Cerebellar cortex (tissue), 1 donor: ENCODE measurements at regions not wholly inside any gene's neighbourhood (a gene's known extent, or its start where the extent isn't known, plus 50 kb on each side); places are given as distances from the start of the nearest gene placed in this dataset.
A peak's percentile ranks its signal among the peaks of the same experiment; 100 is the strongest.

Experiments
- DNase-seq: peaks from one replicate; pipeline ENCODE4 v3.0.0-alpha.2; 2015; ENCODE audit warnings: low spot score

DNA sequence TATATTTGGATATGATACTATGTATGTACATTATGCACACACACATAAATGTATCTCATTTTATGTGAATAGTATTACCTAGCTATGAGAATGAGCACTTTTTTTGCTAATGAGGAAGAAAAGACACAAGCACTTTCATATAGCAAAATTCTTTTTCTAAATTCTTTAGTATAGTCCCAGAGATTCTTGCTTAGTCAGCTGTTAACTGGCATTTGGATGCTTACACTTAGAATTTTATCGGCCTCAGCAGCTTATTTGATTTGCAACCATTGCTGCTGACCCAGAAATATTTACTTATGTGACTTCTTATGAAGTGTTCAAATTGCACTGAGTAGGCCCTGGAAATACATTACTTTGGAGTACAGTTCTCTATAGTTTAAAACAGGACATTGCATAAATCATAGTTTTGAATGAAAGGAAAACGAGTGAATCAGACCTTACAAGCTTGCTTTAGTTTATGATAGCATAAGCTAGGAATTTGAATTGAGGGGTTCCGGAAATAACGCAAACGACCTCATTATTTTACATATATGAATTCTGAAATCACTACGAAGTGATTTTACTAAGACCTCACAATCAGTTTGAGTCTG lies 653.9 kb upstream of the NEGR1 start:
- no peak for DNase-seq

DNA sequence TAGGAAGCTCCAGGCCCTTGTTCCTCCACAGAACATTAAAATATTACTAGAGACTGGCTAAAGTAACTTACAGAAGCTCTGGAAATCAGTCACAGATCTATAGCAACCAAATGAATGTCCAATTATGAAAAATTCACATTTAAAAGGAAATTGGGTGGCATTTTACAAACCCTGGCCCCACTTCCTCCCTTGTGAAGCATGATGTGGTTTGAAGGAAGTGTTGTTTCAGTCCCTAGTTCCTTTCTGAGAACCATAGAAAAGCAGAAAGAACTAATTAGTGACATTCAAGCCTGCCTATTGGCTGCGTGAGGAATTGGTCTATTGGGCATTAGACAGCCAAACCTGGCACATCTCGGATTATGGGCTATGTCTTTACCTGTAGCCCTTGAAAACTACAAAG lies 649.7 kb upstream of the NEGR1 start:
- DNase-seq = no peak

DNA sequence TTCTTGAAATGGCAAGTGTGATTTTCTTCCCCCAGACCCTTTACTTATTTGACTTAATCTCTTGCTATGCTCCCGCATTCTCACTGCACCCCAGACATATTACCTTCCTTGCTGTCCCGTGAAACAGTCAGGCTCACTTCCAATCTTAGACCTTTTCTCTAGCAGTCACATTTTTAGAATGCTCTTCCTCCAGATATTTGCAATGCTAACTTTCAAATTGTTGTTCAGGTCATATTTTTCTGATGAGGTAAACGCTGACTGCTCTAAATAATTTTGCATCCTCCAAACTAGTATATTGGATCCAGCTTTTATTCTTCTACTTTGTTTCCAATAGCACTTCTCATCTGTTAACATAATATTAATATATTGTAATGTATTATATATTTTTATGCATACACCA lies 648.2 kb upstream of the NEGR1 start:
- no peak for DNase-seq

DNA sequence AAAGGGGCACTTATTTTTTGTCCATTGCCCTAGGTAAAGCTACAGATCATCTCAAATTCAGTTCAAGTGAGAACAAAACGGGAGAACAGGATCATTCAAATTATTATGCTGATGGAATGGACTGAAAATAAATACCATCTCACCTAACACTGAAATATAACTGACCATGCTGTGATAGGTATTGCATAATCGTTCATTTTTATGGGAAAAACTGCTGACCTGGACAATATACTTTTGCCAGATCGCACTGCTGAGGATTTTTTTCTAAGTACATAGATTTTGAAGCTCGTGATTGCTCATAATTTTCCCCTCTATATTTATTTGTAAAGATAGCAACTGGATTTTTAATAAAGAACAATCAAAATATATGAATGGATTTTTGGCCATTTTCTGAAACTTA lies 636.6 kb upstream of the NEGR1 start:
- DNase-seq = no peak

DNA sequence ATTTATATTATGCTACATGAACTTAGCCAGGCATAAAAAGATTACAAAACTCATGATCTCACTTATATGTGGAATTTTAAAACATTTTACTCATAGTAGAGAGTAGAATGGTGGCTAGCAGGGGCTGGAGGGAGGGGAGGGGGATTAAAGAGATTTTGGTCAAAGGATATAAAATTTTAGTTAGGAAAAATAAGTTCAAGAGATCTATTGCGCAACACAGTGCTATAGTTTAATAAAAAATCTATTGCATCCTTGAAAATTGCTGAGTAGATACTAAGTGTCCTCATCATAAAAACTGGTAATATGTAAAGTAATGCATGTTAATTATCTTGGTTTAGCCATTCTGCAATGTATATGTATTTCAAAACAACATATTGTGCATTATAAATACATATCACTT lies 635.6 kb upstream of the NEGR1 start:
- DNase-seq = no peak

DNA sequence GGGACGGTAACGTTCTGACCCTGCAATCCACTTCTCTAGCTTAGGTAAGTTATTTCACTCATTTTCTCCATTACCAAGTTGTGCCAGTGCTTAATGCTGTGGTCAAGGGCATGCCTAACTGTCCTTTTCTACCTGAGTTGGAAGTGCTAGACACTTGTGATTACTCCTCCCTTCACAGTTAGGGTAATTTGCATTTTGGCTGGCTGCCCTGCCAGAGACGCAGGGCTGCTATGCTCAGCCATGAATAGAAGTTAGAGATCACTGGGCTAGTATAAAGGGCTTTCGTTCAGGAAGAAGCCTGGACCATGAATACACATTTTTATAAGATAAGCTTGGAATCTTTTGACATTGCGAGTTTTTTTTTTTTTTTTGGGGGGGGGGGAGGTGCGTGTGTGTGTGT lies 633.2 kb upstream of the NEGR1 start:
- DNase-seq = no peak

DNA sequence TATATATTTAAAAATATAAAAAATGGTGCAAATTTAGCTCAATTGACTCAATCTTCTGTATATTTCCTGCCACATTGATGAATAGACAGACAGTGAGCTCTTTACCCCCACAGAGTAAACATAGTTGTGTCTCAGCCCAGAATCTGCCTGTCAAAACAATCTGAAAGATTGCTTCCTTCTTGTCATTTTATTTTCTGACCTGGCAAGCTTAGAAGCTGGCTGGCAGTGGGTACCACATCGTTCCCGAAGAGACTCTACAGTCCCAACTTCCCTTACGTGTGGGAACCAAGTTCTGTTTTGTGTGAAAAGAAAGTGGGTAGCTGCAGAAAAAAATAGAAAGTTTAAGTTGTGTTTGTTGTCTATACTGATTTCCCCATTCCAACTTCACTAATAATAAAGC lies 629.3 kb upstream of the NEGR1 start:
- DNase-seq = no peak

DNA sequence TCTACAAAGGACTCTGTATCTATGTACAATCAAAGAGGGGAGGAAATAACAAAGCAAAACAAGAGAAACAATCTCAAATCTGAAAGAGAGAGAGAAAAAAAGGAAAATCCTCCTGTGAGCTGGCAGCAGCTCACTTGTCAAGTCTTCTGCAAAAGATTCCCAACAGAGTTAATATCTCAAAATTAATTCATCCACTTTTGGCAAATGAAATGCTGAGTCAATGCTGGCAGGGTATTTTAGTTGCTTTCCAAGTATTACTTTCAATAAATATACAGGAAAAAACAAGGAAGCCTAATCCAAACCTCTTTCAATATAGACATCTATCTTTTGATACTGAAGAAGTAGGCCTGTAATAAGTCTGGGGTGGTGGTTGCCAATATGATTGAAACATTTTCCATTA lies 613.9 kb upstream of the NEGR1 start:
- peak; percentile 6 for DNase-seq

DNA sequence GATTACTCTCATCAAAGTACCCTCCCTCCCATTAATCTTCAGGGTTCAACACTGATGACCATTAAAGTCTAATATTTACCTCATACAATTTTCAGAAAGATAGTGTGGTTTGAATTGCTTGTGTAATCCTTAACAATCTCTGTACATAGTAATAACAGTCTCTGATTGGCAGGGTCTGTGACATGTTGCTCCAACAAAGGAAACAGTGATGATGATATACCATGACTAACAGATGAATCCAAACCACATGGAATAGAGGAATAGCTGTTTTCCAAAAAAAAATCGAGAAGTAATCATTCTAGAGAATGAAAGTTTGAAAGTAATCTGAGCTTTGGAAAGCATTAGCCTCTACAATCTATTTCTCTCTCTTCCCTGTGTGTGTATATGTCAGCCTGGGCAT lies 610.1 kb upstream of the NEGR1 start:
- no peak for DNase-seq

DNA sequence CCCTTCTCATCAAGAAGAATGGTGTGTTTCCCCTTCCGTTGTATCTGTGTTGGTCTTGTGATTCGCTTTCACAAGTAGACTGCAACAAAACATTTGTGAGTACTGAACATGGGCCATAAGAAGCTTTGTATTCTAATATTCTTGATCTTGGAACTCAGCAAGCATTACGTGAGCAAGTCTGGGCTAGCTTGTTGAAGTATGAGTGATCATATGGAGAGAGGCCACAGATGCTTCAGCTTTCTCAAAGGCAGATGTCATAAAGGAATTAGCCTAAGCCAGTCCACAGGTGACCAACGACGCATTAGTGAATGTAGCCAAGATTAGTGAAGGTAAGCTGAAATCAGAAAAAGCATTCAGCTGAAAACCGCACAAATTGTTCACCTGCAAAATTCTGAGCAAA lies 609.6 kb upstream of the NEGR1 start:
- DNase-seq = no peak

DNA sequence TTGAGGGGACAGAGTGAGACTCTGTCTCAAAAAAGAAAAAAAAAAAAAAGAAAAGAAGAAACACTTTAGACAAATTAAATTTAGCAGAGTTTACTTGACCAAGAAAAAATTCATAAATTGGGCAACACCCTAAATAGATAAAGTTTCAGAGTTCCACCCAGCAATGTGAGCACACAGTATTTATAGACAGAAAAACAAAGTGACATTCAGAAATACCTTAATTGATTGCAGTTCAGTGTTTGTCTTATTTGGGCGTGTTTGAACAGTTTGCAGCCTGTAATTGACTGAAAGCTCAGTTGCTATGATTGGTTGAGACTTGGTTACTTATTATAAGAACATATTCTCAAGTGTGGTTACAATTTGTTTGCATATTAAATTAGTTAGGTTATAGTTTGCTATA lies 603.5 kb upstream of the NEGR1 start:
- no peak for DNase-seq

DNA sequence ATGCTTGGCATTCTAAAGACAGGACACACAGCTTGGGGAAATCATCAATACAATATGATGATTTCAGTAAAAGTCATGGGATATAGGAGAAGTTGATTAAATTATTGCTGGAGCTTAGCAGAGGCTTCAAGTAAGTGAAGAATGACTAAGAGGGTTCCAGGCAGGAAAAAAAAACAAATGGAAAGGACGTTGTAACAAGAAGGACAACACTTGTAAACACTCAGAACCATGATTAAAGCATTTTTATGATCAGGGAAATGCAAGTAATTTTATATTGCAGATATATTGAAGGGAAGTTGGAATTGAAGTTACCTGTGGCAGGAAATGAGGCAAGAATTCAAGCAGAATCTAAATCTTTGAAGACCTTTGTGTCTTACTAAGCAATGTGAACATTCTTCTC lies 602.7 kb upstream of the NEGR1 start:
- DNase-seq = no peak

DNA sequence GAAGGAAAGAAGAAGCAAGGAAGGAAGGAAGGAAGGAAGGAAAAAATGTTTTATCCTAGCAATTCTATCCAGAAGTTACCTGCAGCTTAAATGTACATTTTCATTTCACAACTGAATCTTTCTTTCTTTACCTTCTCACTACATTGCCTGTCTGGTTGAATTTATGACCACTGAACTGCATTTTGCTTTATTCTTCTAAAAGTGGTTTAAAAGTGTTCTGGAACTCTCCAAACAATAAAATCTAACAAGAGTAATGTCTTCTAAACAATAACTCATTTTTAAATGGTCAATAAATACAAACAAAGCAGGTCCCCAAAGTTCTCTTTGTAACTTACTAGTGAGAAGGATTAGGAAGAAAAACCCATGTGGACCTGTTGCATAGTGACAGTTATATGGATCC lies 587.5 kb upstream of the NEGR1 start:
- no peak for DNase-seq

DNA sequence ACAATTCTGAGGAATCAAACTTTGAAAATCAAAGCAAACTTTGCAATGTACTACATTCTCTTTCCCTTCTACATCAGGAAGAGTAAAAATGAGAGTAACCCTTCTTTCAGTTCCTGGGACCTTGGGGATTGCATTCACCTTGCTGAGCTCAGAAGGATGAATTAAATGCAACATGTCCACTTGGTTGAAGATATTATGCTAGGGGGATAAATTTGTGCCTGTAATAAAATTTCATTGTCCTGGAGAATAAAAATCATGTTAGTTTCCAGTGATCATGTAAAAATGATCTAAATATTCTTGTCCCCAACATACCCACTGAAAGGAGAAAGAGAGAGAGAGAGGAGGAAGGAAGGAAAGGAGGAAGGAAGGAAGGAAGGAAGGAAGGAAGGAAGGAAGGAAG lies 587.1 kb upstream of the NEGR1 start:
- DNase-seq = no peak

DNA sequence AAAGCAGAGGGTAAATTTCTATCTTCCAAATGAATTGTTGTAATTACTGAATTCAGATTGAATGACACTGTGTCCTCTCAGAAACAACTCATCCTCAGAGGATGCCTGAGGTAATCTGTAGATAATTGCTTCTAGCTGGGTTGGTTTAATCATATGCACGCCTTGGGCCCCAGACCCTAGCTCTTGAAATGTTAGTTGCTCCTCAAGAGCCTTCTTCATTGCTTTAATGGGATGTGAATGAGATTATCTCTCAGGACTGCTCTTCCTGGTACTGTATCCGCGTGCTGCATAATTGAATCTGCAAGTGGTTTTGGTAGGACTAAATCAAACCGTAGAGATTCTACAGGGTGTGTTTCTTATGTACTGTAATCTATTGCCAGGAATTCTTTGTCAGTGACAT lies 569.3 kb upstream of the NEGR1 start:
- no peak for DNase-seq

DNA sequence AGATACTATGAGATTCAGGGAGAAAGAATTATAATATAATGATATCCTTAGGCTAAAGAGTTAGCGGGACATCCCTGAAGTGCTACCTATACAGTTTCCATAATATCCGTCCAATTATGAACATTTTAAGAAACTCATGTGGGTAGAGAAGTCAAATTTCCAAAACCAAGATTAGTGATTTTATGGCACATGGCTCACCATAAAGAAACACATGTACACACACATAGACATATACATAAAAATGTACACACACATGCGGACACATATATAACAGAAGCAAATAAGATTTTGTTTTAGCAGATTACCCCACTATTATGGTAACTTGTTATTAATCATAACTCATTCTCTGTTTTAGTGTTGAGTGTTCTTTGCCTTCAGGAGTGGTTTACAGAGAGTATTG lies 566.7 kb upstream of the NEGR1 start:
- no peak for DNase-seq

DNA sequence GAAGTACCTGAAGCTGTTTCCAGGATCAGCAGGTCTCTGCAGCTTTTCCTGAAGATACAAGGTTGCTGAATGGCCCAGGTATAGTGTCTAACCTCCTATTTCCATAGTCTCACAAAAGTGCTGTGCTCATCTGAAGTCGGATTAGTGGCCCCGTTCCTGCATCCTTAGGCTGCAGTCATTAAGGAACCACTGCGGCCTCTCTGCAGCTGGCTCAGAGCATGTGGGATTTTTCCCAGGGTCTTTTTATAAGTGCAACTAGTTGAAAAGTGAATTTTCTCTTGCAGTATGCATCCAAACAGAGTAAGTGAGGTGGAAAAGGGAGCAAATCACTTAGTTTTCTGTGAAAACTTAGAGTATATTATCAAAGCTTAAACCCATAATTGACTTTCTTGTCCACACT lies 565.3 kb upstream of the NEGR1 start:
- no peak for DNase-seq

DNA sequence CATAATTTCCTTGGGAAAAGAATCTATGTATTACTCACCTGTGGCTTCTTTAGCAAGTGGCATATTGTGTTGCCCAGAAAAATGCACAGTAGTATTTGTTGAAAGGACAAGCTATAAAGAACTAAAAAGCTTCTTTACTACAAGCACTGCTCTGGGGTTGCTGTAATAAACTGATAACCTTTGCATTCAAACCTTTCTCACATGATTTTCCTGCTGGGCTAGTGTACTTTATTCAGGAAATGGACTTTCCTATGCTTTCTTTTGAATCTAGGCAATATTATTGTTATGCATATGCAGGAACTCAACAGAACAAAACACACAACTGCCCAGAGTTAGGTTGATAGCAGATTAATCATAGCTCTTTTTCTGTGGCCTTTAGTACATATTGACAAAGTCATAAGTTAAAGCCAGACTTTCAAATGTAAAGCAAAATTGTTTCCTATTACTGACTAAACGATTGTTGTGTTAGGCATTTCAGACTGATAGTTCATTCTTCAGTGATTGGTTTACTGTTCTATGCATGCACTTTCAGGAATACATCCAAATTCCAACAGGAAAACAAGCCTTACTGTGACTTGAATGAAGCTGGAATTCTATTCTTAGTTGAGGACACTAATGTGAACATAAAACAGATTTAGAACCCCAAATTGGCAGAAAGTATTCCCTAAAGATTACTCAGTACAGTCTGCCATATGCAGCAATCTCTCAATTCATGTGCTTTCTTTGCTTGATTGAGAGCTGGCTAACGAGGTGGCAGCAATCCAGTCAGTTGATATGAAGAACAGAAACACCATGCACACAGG lies 564.3 kb upstream of the NEGR1 start:
- DNase-seq = peak; percentile 67

DNA sequence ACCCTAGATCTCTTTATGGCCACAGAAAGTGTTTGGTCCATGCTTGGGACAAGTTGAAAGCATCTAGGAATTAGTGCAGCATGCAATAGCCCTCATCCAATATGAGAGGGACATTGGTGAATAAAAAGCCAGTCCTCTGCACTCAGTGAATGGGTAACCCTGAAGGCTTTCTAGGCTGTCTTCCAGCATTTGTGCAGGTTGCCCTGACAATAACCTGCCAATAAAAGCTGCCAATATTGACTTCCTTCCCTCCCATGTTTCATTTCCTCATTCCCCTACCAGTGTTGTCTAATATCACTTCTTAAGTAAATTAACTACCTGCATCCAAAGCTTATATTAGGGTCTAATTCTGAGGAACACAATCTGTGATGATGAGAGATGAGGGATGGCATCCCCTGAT lies 563.6 kb upstream of the NEGR1 start:
- DNase-seq = no peak

DNA sequence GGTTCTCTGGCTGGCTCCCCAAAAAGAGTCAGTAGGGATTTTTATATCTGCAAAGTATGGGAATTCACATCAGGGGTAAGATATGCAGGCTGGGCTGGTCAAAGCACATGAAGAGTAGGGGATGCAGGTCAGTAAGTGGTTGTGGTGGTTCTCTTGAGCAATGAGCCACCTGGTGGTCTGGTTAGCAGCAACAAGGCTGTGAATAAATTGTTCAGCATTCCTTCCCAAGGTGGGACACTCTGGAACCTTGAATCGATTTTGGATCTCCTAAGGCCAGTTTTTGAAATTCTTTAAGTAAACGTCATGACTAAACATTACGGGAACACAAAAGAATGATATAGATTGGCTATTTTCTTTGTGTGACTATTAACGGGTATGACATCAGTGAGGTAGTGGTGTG lies 563.0 kb upstream of the NEGR1 start:
- no peak for DNase-seq

DNA sequence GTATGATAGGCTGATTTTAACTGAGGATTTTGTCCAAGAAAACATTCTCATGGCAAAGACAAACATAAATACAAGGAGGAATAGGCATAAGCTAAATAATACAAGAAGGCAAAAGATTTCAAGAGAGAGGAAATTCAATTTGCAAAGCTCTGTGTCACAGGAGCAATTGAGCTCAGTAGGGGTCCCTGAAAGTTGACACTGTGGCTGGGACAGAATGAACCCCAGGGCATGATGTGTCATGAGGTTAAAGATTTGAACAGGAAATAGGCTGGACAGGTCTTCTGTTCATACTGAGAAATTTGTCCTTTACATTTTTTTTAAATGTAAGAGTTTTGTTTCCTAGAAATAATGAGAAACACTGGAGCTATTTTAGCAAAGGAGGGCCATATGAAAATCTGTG lies 555.4 kb upstream of the NEGR1 start:
- no peak for DNase-seq

DNA sequence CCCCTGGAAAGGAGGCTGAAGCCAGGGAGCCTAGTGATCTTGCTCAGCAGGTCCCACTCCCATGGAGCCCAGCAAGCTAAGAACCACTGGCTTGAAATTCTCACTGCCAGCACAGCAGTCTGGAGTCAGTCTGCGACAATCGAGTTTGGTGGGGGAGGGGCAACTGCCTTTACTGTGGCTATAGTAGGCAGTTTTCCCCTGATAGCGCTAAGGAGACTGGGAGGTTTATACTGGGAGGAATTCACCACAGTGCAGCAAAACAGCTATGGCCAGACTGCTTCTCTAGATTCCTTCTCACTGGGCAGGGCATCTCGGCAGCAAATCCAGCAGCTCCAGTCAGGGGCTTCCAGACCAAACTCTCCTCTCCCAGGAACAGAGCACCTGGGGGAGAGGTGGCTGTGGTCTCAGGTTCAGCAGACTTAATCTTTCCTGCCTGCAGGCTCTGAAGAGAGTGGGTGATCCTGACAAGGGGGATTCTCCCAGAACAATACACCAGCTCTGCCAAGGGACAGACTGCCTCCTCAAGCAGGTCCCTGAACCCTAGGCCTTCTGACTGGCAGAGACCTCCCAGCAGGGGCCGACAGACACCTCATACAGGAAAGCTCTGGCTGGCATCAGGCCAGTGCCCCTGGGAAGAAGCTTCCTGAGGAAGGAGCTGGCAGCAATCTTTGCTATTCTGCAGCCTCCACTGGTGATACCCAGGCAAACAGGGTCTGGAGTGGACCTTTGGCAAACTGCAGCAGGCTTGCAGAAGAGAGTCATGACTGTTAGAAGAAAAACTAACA lies 548.5 kb upstream of the NEGR1 start:
- no peak for DNase-seq

DNA sequence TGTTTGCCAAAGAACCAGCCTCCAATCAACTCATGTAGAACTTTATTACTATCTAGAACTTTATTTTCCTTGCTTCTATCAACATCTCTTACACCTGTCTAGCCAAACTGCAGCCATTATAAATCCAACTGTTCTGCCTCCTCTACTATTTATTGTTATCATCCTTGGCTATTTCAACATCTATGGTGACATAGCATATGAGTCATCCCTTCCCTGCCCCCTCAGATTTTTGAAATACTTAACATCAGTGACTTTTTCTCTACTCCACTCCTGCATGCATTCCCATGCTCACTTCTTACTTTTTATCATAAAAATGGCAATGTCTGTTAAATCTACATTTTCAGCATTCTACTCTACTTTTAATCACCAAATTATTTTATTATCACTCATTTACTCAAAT lies 544.9 kb upstream of the NEGR1 start:
- no peak for DNase-seq
